ENCODE measurements at regions not wholly inside any gene's neighbourhood (a gene's known extent, or its start where the extent isn't known, plus 50 kb on each side); places are given as distances from the start of the nearest gene placed in this dataset.

DNA sequence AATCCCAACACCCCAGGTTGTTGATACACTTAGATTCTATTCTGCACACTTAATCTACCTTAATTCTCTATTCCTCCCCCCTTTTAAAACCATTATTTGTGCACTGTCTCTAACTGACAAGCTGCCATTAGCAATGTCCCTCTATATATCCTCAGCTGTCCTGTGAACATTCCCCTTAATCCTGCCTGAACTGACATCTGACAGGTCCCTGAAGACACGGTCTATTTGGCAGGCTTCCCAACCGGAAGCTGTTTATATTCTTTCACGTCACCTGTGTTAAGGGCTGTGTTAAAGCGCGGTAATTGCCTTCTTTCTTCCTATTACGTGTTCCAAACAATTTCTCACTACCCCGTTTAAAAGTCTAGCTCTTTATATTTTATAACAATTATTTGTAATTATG, 277.3 kb downstream of the CDH9 start:
- Histone ChIP-seq H3K27ac (ENCODE audit: low read length) (no peak overlapping the region), H3K4me1 (ENCODE audit: control insufficient read depth, insufficient read depth, low read length) (no peaks in the 10 kb centered on the region), H3K27me3 (ENCODE audit: control insufficient read depth, insufficient read depth, low read length) (no peaks in the 10 kb centered on the region), H3K4me3 (ENCODE audit: low read length) (no peak overlapping the region), H3K9me3 (ENCODE audit: control insufficient read depth, insufficient read depth, low read length) (no peaks in the 10 kb centered on the region), H3K36me3 (ENCODE audit: control insufficient read depth, insufficient read depth, low read length) (no peaks in the 10 kb centered on the region)
- intact Hi-C loops (cut with micrococcal nuclease) = no loop called here
- peaks cover 15 to 16% of the 10 kb centered on the region in 2 donors for H3K9me3 Mint-ChIP-seq
- no peak overlapping the region for H3K27ac Mint-ChIP-seq
- no peaks in the 10 kb centered on the region for H3K27me3 Mint-ChIP-seq (ENCODE audit: low read depth in 2 of 2)
- no peak for DNase-seq
- no peak overlapping the region for H3K4me3 Mint-ChIP-seq
- peaks cover 8% of the 10 kb centered on the region for H3K36me3 Mint-ChIP-seq
- TF ChIP-seq, protein P1, sequence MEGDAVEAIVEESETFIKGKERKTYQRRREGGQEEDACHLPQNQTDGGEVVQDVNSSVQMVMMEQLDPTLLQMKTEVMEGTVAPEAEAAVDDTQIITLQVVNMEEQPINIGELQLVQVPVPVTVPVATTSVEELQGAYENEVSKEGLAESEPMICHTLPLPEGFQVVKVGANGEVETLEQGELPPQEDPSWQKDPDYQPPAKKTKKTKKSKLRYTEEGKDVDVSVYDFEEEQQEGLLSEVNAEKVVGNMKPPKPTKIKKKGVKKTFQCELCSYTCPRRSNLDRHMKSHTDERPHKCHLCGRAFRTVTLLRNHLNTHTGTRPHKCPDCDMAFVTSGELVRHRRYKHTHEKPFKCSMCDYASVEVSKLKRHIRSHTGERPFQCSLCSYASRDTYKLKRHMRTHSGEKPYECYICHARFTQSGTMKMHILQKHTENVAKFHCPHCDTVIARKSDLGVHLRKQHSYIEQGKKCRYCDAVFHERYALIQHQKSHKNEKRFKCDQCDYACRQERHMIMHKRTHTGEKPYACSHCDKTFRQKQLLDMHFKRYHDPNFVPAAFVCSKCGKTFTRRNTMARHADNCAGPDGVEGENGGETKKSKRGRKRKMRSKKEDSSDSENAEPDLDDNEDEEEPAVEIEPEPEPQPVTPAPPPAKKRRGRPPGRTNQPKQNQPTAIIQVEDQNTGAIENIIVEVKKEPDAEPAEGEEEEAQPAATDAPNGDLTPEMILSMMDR (IDR thresholded peaks at IDR 0.05) = no peak
- WGBS (ENCODE audit: insufficient coverage) = 88% methylated on average over 7 of the region's 7 CpGs
- H3K4me1 Mint-ChIP-seq = no peaks in the 10 kb centered on the region
- ATAC-seq = no peak

DNA sequence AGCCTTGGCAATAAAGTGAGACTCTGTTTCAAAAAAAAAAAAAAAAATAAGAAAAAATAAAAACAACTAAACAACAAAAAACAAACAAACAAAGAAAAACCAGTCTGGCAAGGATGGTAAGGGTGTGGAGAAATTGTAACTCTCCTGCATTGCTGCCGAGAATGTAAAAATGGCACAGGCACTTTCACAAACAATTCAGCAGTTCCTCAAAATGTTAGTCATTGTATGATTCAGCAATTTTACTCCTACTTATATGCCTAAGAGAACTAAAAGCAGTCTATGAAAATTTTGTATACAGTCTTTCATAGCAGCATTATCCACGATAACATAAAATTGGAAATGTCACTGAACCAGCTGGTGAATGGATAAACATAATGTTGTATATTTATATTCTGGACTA, 280.4 kb downstream of the CDH9 start:
- no peak overlapping the region for H3K27ac ChIP-seq (ENCODE audit: low read length)
- no peak overlapping the region for H3K4me3 ChIP-seq (ENCODE audit: low read length)
- no peaks in the 10 kb centered on the region for H3K9me3 ChIP-seq (ENCODE audit: control insufficient read depth, insufficient read depth, low read length)
- intact Hi-C loops (cut with micrococcal nuclease) = no loop called here
- no peaks in the 10 kb centered on the region for H3K27me3 Mint-ChIP-seq (ENCODE audit: low read depth in 2 of 2)
- no peaks in the 10 kb centered on the region for H3K4me1 Mint-ChIP-seq
- WGBS (ENCODE audit: insufficient coverage) = 50% methylated on average over 1 of the region's 2 CpGs
- ATAC-seq = no peak
- H3K4me1 ChIP-seq (ENCODE audit: control insufficient read depth, insufficient read depth, low read length) = no peaks in the 10 kb centered on the region
- H3K27me3 ChIP-seq (ENCODE audit: control insufficient read depth, insufficient read depth, low read length) = no peaks in the 10 kb centered on the region
- H3K9me3 Mint-ChIP-seq = peaks cover 13 to 19% of the 10 kb centered on the region in 2 donors
- TF ChIP-seq, protein P1 (IDR thresholded peaks at IDR 0.05) = no peak
- H3K36me3 ChIP-seq (ENCODE audit: control insufficient read depth, insufficient read depth, low read length) = no peaks in the 10 kb centered on the region
- H3K27ac Mint-ChIP-seq = no peak overlapping the region
- DNase-seq = no peak
- H3K4me3 Mint-ChIP-seq = no peak overlapping the region
- peaks cover 17% of the 10 kb centered on the region for H3K36me3 Mint-ChIP-seq

DNA sequence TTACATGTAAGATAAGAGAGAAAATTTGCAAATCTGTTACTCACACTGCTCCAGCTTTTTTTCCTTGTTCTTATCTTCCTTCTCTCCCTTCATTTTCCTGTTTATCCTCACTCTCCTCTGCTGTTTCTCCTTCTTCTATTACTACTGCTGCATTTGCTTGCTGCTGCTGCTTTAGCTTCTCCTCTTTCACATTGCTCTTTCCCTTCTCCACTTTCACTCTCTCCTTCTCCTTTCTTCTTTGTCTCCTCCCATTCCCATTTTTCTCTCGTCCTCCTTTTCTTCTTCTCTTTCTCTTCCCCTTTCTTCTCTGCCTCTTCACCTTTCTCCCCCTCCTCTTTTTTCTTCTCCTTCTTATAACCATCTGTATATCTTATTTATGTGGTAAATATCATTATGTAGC, 288.6 kb downstream of the CDH9 start:
- Mint-ChIP-seq H3K4me3 (no peak overlapping the region), H3K9me3 (peaks cover 12 to 21% of the 10 kb centered on the region in 2 donors), H3K4me1 (no peaks in the 10 kb centered on the region), H3K36me3 (peaks cover 10% of the 10 kb centered on the region), H3K27me3 (ENCODE audit: low read depth in 2 of 2) (no peaks in the 10 kb centered on the region), H3K27ac (no peak overlapping the region)
- Histone ChIP-seq H3K27ac (ENCODE audit: low read length) (no peak overlapping the region), H3K27me3 (ENCODE audit: control insufficient read depth, insufficient read depth, low read length) (no peaks in the 10 kb centered on the region), H3K4me1 (ENCODE audit: control insufficient read depth, insufficient read depth, low read length) (no peaks in the 10 kb centered on the region), H3K4me3 (ENCODE audit: low read length) (no peak overlapping the region), H3K9me3 (ENCODE audit: control insufficient read depth, insufficient read depth, low read length) (peaks cover 2% of the 10 kb centered on the region), H3K36me3 (ENCODE audit: control insufficient read depth, insufficient read depth, low read length) (no peaks in the 10 kb centered on the region)
- intact Hi-C loops (cut with micrococcal nuclease) = no loop called here
- TF ChIP-seq, protein P1 (IDR thresholded peaks at IDR 0.05) = no peak
- DNase-seq = no peak
- ATAC-seq = no peak
- 44% methylated on average over 1 of the region's 1 CpG for WGBS (ENCODE audit: insufficient coverage)

DNA sequence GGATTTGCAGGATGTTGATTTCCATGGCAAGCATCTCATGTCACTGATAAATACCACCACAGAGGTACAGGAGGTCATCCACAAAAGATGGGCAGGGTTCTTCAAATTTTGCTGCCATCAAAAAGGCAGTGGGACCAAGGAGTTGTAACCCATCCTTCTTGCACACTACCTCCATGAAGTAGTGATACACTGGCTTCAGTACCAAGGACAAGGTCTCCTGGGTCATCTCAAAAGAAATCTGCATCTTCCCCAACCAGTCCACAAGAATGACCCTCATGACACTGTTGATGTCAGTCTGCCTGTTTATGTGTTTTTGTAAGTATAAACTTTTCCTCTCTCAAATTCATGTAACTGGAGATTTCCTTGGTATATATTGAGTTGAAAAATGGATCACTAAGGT, 298.2 kb downstream of the CDH9 start:
- TF ChIP-seq, protein P1 (IDR thresholded peaks at IDR 0.05) = no peak
- DNase-seq (no peak), ATAC-seq (no peak)
- no peak overlapping the region for H3K4me3 Mint-ChIP-seq
- Histone ChIP-seq H3K27me3 (ENCODE audit: control insufficient read depth, insufficient read depth, low read length) (no peaks in the 10 kb centered on the region), H3K4me3 (ENCODE audit: low read length) (no peak overlapping the region), H3K36me3 (ENCODE audit: control insufficient read depth, insufficient read depth, low read length) (no peaks in the 10 kb centered on the region), H3K9me3 (ENCODE audit: control insufficient read depth, insufficient read depth, low read length) (peaks cover 5% of the 10 kb centered on the region), H3K27ac (ENCODE audit: low read length) (no peak overlapping the region), H3K4me1 (ENCODE audit: control insufficient read depth, insufficient read depth, low read length) (no peaks in the 10 kb centered on the region)
- intact Hi-C loops (cut with micrococcal nuclease) = no loop called here
- no peak overlapping the region for H3K27ac Mint-ChIP-seq
- no peaks in the 10 kb centered on the region for H3K4me1 Mint-ChIP-seq
- no peaks in the 10 kb centered on the region for H3K36me3 Mint-ChIP-seq
- peaks cover 8 to 9% of the 10 kb centered on the region in 2 donors for H3K9me3 Mint-ChIP-seq
- no peaks in the 10 kb centered on the region for H3K27me3 Mint-ChIP-seq (ENCODE audit: low read depth in 2 of 2)
